ENCODE measurements at regions not wholly inside any gene's neighbourhood (a gene's known extent, or its start where the extent isn't known, plus 50 kb on each side); places are given as distances from the start of the nearest gene placed in this dataset.
"Not testable (repeated sequence)": the region's sequence is repeated elsewhere in the genome, so short reads cannot be mapped to it uniquely, and the experiment has no call there.

DNA sequence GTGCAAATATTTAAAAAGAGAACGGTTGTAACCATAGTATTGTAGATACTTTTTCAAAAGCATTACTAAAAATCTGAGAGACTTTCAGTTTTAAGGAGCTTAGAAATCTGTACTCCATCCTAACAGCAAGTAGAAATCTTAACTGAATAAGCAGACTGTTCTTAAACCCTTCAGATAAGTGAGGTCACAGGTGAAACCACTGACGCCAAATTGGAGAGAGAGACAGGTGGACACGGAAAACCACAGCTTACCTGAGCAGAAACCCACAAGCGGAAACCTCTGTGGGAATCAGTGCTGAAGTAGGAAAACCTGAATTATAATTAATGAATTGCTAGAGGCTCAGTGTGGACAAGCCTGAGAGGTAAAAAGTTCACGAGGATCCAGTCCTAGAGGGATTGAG lies 959.4 kb upstream of the CELF4 start:
- no peak for DNase-seq (ENCODE audit: low read depth in 1 of 2, low spot score in 1 of 2)

DNA sequence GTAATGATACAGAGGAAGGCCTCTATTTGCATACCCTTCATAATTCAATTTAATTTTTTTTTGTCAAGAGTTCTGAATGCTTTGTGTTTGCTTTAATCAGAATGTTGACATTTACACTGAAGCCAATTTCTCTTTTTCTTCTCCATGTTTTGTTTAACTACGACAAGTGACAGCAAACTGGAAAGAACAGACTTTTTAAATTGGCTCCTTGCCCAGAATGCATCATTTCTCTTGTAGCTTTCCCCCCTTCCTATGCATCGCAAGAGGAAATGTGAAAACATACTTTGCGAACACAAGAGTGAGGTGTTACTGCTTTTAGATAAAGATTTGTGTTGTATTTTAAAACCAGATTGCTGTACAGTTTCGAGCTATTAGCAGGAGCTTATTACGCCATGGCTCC lies 955.2 kb upstream of the CELF4 start:
- no peak for DNase-seq (ENCODE audit: low read depth in 1 of 2, low spot score in 1 of 2)

DNA sequence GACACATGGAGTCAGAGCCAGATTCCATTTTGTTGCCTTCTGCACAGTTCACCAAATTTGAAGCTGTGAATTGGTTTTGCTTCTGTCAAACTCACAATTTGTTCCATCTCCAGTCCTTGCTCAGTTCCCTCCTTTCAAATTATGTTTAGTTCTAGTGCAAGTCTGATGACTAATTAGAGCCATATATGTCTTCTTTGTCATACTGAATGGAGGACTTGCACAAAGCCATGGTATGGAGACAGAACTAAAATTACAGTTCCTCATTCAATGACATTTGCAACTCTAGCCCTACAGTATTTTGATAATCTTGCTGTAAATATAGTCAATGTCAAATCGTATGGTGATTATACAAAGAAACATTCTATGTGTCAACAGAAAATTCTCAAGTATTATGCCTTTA lies 936.9 kb upstream of the CELF4 start:
- DNase-seq (ENCODE audit: low read depth in 1 of 2, low spot score in 1 of 2) = no peak

DNA sequence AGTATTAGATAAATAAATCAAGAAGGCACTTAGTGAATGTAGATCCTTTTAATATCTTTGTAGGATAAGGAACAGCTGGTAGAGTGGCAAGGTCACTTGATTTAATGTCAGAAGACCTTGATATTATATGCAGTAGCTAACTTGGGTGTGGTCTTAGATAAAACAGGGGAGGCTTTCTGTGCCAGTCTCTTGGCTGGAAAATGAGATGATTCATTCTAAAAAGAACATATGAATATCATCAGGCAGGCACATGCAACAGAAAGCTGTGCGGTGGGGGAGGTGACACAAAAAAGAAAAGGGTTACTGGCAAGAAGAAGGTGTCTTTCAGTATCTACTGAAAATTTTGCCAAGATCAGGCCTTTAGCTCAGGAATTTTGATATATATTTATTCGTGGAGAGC lies 931.7 kb upstream of the CELF4 start:
- no peak for DNase-seq (ENCODE audit: low read depth in 1 of 2, low spot score in 1 of 2)

DNA sequence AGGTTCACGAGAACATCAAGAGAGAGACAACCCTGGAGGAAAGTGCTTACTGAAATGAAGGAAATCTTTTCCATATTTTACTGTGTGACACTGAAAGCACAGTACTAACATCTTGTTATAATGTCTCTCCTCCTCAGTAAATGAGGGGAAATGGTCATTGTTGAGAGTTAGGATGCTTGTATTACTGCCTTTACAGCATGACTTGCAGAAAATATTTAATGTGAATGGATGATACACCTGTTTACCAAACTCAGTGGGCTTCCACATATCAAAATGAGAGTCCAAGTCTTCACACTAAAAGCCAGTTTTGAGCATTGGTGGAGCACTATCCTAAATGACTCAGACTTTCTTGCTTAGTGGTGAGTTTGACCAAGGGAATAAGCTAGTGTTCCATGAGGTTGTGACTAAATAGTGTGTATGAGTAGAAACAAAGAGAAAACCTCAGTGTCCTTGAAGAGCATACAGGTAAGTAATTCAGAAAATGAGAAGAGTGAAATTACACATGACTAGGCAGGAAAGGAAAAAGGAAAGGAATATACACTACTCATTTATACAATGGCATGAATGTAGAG lies 930.7 kb upstream of the CELF4 start:
- no peak for DNase-seq (ENCODE audit: low read depth in 1 of 2, low spot score in 1 of 2)

DNA sequence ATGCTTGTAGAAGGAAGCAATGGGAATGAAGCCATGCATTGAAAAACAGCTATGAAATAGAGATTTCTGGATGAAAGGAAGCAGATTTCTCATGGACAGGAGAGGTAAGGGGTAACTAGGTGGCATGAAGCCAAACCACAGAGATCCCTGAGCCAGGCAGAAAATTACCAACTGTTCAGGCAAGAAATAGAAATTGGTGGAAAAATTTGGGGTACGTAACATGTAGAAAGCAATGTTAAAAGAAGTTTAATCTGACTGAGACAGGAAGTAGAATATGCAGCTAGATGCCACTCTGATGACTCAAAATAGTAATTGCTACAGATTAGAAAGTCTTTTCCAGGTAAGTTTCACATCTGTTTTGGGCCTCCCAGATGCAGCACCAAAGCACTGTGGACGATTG lies 928.5 kb upstream of the CELF4 start:
- no peak for DNase-seq (ENCODE audit: low read depth in 1 of 2, low spot score in 1 of 2)

DNA sequence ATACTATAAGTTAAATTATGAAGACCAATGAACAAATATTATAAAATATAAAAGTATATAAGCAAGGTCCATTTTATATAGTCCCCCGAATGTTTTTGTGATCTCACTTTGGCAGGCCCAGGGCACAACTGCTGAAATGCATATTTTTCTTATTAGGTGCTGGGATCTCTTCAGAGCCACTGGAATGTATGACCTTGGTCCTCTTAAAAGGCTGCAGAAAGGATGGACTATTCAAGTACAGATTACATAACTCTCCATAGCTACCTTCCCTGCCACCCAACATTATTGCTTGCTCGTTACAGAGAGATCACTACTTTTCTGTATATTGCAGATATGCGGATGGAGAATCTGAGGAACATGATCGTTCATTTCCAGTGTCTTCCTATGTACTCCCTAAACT lies 925.6 kb upstream of the CELF4 start:
- DNase-seq (ENCODE audit: low read depth in 1 of 2, low spot score in 1 of 2) = no peak

DNA sequence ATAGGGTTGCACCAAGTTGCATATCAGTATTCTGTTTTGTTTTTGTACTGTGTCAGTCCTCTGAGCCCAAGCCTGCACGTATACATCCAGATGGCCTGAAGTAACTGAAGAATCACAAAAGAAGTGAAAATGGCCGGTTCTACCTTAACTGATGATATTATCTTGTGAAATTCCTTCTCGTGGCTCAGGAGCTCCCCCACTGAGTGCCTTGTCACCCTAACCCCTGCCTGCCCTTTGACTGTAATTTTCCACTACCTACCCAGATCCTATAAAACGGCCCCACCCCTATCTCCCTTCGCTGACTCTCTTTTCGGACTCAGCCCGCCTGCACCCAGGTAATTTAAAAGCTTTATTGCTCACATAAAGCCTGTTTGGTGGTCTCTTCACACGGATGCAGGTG lies 924.1 kb upstream of the CELF4 start:
- DNase-seq (ENCODE audit: low read depth in 1 of 2, low spot score in 1 of 2) = not testable (repeated sequence)

DNA sequence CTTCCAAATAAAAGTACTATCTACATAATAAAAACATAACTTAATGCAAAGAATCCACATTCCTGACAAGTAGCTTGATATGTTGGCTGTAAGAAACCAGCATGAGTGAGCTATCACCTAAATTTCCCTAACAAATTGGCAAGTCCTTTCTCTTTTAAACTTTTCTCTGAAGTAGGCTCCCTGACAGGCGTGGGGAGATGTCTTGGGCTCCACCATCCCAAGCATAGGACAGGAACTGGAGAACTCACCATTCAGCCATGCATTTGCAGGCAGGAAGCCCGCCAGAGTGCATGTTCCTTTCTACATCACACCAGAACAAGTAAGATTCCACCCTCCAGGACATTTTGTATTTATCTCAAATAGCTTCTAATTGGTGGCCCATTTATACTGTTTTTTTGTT lies 921.9 kb upstream of the CELF4 start:
- no peak for DNase-seq (ENCODE audit: low read depth in 1 of 2, low spot score in 1 of 2)

DNA sequence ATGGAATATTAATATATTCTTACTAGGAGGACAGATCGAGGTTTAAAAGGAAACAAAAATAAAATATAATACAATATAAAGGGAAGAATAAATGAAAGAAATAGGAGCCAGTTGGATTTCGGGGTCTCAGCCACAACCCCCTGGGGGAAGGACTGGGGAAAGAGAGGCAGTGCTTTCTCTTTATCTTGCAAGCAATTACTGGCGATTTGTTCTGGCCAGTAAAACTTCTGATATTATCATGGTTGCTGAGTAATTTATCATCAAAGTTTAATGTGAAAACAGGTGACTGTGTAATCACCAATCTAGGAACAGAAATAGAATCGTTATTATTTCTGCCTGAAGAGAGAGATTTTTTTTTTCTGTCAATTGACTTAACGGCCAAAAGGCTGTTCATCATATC lies 917.7 kb upstream of the CELF4 start:
- no peak for DNase-seq (ENCODE audit: low read depth in 1 of 2, low spot score in 1 of 2)

DNA sequence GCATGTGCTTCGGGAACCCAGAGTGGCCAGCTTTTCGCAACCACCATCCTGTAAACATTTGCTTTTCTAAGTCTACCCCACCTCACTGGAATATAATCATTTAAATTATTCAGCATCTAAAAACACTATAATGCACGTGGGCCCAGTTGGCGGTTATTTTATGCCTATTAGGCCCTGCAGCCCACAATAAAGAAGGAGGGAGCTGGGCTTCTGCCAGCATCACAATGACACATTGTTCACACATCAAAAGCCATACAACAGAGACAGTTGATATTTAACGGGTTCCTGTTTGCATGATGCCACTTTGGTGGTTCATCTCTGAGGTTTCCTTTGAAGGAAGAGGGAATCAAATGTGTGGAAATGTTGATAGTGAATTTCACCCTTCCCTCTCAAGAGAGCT lies 916.0 kb upstream of the CELF4 start:
- DNase-seq (ENCODE audit: low read depth in 1 of 2, low spot score in 1 of 2) = no peak

DNA sequence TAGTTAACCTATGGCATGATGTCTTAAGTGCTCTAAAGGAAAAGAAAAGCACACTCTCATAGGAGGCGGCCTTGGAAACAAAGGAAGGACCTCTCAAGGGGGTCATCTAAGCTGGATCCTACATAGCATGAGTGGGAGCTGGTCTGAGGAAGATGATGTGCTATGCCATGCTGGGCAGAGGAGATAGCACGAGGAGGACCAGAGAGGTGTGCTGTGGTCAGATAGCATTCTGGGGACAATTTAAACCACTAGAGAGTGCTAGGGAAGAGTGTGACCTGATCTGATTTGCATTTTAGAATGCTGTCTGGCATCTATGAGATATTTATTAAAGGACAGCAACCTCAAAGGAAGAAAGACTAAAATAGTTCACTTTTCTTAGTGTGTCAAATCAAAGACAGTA lies 910.1 kb upstream of the CELF4 start:
- DNase-seq (ENCODE audit: low read depth in 1 of 2, low spot score in 1 of 2) = no peak

DNA sequence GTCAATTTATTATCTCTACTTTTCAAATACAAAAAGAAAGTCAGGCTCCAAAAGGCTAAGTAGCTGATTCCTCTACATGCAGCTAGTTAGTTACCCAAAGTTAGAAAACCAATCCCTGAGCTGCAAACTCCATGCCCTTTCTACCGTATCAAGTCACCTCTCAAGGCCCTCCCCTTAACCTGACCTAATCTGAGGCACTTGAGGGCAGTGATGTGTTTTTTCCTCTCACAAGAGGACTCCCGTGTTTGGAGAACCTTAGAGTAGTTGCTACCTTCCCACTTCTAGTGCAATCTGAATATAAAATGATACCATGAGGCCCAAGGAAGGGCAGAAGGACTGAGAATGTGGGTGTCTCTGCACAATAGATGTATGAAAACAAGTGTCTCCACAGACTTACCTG lies 907.9 kb upstream of the CELF4 start:
- no peak for DNase-seq (ENCODE audit: low read depth in 1 of 2, low spot score in 1 of 2)

DNA sequence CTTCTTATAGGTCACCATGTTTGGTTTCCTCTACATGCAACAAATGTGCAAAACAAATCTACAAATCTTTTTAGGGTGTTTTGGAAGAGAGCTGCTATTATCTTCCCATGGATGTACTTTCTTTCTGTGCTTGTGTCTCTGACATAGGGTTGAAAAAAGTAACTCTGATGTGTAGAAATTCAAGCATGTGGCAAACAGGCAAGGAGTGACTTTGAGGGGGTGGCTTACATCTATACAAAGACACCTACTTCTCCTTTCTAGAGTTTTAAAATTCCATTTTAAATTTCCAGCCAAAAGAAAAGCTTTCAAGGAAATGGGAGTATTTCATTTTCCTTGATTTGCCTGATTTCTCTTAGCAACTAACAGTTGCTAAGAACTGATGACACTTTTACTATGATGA lies 904.8 kb upstream of the CELF4 start:
- no peak for DNase-seq (ENCODE audit: low read depth in 1 of 2, low spot score in 1 of 2)

DNA sequence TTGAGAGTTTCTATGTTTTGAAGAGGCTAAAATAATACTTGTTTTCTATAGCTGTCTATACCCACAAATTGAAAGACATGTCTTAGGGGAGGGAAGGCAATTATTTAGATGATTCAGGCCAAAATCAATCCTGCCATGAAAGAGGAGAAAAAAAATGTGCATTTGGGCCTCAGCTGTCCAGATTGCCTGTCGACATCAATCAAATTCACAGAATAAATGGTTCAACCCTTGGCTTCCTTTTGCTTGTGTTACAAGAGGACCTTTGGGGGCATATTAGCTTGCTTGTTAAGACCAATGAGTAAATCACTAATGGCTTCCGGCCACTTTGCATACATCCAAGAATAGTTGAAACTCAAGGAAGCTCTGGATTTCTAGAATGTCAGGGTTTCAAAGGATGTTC lies 900.8 kb upstream of the CELF4 start:
- DNase-seq (ENCODE audit: low read depth in 1 of 2, low spot score in 1 of 2) = no peak

DNA sequence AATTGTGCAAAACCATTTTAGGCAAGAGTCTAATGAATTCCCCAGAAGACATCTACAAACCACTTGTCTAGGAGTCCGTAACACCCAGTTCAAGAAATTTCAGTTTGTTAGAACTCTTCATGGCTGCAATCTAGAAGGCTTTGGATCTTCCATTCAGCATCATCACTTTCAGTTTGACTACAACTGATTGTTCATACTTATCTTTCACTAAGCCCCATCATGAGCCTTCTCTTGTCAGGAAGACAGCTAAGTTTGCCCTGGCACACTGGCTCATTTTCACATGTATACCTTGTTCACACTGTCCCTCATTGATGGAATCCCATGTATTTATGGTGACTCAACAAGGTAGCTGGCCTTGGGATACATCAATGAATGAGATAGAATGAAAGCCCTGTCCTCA lies 898.4 kb upstream of the CELF4 start:
- no peak for DNase-seq (ENCODE audit: low read depth in 1 of 2, low spot score in 1 of 2)

DNA sequence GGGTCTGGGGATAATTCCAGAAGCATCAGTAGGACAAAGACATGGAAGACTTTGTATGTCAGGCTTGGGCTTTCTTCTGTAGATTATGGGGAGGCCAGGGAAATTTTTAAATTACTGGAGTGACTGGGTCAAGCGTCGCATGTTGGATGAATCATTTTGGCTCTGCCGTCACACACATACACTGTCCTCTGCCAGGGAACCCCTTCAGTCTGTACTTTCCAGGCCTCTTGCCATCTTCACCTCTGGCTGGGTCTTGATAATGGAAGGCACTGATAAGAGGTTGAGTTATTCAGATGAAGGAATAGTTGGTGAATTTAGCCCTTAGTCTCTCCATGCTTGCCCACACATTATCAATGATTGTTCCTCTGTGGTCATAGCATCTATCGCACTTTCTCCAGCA lies 895.1 kb upstream of the CELF4 start:
- DNase-seq (ENCODE audit: low read depth in 1 of 2, low spot score in 1 of 2) = no peak

DNA sequence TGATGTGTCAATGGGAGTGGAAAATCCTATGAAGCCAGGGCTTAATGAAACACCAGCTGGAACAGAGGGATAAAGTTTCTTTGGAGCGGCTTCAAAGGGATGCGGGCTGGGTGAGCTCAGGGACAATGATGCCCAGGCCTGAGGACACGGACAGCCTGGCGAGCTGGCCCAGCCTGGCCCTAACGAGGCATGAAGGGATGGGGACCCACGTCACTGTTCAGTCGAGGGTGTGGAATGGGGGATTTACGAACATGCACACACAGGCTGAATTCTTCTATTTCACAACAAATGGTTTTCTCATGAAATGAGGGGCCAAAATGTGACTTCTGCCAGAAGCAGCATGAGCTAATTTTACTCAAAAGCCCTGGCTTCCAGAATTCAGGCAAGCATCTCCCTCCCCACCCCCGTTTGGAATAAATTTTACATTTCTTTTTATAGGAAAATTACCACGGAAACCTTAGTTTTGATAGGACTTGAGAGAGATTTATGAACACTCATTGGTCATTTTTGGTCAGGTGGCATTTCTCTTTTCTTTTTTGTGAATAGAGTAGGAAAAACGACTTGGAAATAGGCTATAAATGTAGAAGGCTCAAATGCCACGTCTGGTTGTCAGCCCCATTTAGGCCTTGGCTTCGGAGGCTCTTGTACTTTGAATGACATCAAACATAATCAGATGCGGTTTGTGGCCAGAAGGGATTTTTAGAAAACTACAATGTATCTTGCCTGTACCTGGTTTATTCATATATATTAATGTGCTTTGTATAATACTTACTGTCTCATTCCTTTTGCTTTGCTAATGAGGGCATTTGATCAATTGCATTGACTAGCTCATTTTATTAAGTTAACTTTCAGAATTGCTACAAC lies 893.8 kb upstream of the CELF4 start:
- DNase-seq (ENCODE audit: low read depth in 1 of 2, low spot score in 1 of 2) = no peak

DNA sequence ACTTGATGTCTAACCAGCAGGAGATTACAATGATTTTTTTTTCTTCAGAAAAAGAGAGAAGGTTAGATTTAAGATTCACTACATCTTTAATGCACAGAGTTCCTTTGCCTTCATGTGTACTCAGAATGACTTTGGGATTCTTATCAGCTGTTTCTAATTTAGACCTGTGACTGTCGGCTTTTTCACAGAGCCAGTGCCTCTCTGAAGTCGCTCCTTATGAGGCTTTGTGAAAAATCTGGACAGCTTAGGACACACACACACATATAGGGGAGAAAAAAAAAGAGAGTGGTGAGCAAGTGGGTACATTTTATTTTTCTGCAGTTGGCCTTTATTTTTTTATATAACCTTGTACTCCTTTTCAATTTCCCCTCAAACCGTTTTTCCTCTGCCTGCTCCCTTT lies 893.1 kb upstream of the CELF4 start:
- DNase-seq (ENCODE audit: low read depth in 1 of 2, low spot score in 1 of 2) = no peak

DNA sequence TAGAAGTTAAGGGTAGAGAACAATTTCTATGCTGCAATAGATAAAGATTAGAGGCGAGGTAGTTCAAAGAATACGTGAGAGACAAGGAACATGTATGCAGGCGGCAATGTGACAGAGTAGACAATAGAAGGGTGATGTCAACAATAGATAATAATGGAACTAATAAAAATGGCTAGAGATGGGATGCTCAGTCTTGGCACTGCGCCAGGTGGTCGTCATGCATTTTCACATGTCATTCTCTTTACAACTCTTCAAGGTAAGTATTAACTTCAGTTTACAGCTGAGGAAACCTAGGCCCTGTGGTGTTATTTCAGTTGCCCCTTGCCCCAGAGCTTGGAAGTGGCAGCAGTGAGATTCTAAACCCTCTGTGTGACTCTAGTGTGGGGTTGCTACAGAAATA lies 890.7 kb upstream of the CELF4 start:
- no peak for DNase-seq (ENCODE audit: low read depth in 1 of 2, low spot score in 1 of 2)

DNA sequence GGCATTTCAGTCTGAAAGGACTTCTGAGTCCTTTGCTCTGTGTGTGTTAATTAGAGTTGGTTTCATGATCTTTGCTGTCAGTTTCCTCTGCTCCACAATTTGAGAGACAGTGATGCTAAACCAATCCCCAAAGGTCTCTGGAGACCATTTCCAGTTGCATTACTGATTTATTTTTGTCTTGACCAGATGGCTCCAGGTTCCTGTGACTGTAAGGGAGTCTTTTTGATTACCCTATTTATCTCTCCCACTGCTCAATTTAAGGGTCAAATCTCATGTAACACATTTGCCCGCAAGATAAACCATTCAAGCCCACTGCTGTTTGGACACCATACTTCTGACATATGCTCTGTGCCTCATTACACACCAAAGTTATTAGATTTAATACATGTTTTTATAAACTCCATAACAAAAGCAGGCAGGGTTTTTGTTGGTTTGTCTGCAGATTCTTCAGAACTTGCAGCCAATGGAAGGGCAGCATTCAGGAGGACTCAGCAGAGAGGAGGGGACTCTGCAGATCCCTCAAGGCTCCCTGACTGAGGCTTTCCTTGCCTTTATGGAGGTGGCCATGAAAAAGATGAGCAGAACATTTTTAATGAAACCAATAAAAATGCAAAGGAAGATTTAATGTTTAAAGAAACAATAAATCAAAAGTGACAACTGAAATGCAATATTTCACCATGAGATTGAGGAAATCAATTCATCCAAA lies 889.3 kb upstream of the CELF4 start:
- no peak for DNase-seq (ENCODE audit: low read depth in 1 of 2, low spot score in 1 of 2)

DNA sequence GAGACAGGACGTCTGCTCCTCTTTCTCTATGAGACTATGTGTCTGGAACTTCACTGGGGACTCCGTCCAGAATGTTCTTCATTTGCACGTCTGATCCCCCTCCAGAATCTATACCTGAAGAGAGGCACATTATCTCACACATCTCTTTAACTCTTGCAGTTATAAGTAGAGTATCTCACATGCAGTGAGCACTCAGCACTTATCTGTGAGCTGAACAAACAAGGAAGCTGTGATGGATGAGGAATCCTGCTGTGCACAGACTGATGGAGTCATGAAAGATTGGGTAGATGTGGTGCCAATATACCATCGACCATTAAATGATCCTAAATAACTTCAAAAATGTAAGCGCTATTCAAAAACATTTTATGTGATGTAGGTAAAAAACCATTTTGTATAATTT lies 888.3 kb upstream of the CELF4 start:
- DNase-seq (ENCODE audit: low read depth in 1 of 2, low spot score in 1 of 2) = no peak

DNA sequence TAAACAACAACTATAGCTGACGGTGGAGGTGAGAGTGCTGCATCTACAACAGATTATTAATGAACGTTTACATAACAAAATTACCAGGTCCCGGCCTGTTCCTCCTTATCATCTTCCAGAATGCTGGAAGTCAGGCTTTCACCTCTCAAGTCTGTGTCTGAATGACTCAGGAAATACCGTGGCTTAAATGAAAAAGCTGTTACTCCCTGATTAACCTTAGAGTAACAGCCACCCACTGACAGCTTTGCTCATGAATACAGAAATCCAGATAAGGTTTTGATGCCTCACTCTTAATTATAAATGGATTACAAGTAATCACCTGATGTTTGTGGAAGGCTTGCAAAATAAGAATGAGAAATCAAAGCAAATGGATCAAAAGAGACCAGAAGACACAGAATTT lies 885.3 kb upstream of the CELF4 start:
- DNase-seq (ENCODE audit: low read depth in 1 of 2, low spot score in 1 of 2) = no peak

Measured in stimulated activated CD4-positive, alpha-beta T cell treated with anti-CD3 and anti-CD28 coated beads, Interleukin-15, amount 100 ng/mL, for 1 hour (primary cell).